ENCODE measurements at regions not wholly inside any gene's neighbourhood (a gene's known extent, or its start where the extent isn't known, plus 50 kb on each side); places are given as distances from the start of the nearest gene placed in this dataset.

- H2BK20ac ChIP-seq (ENCODE audit: low read depth, low read length, poor library complexity, severe bottlenecking) = no peak overlapping the region
- H3K56ac ChIP-seq (ENCODE audit: insufficient read length, low read depth, low read length) = no peak overlapping the region
- no peak for DNase-seq
- H3K4ac ChIP-seq (ENCODE audit: low read depth, low read length) = no peak overlapping the region
- no peak overlapping the region for H2AK5ac ChIP-seq (ENCODE audit: insufficient read length, low read length)
- H3K4me1 Mint-ChIP-seq = no peaks in the 10 kb centered on the region
- H4K91ac ChIP-seq (ENCODE audit: insufficient read length, low read depth, low read length) = no peak overlapping the region
- H3K27me3 ChIP-seq (ENCODE audit: insufficient read depth, low read length) = no peaks in the 10 kb centered on the region
- H3K27ac ChIP-seq (ENCODE audit: insufficient read length, low read depth, low read length) = no peak overlapping the region
- H3K9ac ChIP-seq (ENCODE audit: extremely low read depth, insufficient read length, low read length) = no peak overlapping the region
- H4K20me1 ChIP-seq (ENCODE audit: control insufficient read depth, insufficient read depth, insufficient read length) = no peaks in the 10 kb centered on the region
- H4K5ac ChIP-seq (ENCODE audit: insufficient read length, low read depth, low read length) = no peak overlapping the region
- H3K79me1 ChIP-seq (ENCODE audit: insufficient read depth, low read depth, low read length, poor library complexity, severe bottlenecking) = no peaks in the 10 kb centered on the region
- H3K4me2 ChIP-seq (ENCODE audit: insufficient read depth, insufficient read length, low read length) = no peak overlapping the region
- H2BK12ac ChIP-seq (ENCODE audit: insufficient read length, low read depth, low read length) = no peak overlapping the region
- no CpG with 5 or more reads among the region's 2 CpGs for WGBS (ENCODE audit: extremely low coverage, insufficient read length, low lambda C conversion rate)
- no peak overlapping the region for H4K8ac ChIP-seq (replicated peaks; ENCODE audit: insufficient read length, low read depth, low read length)
- H3K27me3 Mint-ChIP-seq (ENCODE audit: low read depth) = peaks cover 5% of the 10 kb centered on the region
- no peak overlapping the region for H3T11ph ChIP-seq (ENCODE audit: low read length)
- no peak overlapping the region for H3K27ac Mint-ChIP-seq
- H3K36me3 Mint-ChIP-seq (ENCODE audit: insufficient read depth in 1 of 3, low read depth in 3 of 3) = 0 out of 7 replicates have a peak, but pooled peaks cover 0 to 5% (median 0%) of the 10 kb centered on the region in 3 experiments
- no peak overlapping the region for H2BK120ac ChIP-seq (ENCODE audit: low read depth, low read length, poor library complexity, severe bottlenecking)
- H3K23me2 ChIP-seq (ENCODE audit: insufficient read length, low read depth, low read length, poor library complexity, severe bottlenecking) = no peaks in the 10 kb centered on the region
- no peak overlapping the region for H3K4me3 Mint-ChIP-seq
- TF ChIP-seq, protein P1, sequence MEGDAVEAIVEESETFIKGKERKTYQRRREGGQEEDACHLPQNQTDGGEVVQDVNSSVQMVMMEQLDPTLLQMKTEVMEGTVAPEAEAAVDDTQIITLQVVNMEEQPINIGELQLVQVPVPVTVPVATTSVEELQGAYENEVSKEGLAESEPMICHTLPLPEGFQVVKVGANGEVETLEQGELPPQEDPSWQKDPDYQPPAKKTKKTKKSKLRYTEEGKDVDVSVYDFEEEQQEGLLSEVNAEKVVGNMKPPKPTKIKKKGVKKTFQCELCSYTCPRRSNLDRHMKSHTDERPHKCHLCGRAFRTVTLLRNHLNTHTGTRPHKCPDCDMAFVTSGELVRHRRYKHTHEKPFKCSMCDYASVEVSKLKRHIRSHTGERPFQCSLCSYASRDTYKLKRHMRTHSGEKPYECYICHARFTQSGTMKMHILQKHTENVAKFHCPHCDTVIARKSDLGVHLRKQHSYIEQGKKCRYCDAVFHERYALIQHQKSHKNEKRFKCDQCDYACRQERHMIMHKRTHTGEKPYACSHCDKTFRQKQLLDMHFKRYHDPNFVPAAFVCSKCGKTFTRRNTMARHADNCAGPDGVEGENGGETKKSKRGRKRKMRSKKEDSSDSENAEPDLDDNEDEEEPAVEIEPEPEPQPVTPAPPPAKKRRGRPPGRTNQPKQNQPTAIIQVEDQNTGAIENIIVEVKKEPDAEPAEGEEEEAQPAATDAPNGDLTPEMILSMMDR (conservative IDR thresholded peaks at IDR 0.05) = no peak
- no peaks in the 10 kb centered on the region for H3K9me3 Mint-ChIP-seq
- no peak overlapping the region for H3K14ac ChIP-seq (ENCODE audit: insufficient read depth, low read length)
- H3K79me2 ChIP-seq (ENCODE audit: insufficient read depth, low read length) = no peaks in the 10 kb centered on the region
- H3K4me1 ChIP-seq (ENCODE audit: insufficient read depth, low read length) = no peaks in the 10 kb centered on the region
- H3K23ac ChIP-seq (ENCODE audit: insufficient read length, low read depth, low read length) = no peak overlapping the region
- H2BK5ac ChIP-seq (ENCODE audit: insufficient read length, low read length) = no peak overlapping the region
- H3K9me3 ChIP-seq (ENCODE audit: control insufficient read depth, low read depth, low read length) = no peaks in the 10 kb centered on the region
- no peak overlapping the region for H2AFZ ChIP-seq (ENCODE audit: low read length)
- H2BK15ac ChIP-seq (ENCODE audit: low read depth, low read length) = no peak overlapping the region
- no peak overlapping the region for H3K18ac ChIP-seq (ENCODE audit: insufficient read length, low read depth, low read length)
Observed at GRCh38 chr15:53875711-53876110, 102.5 kb upstream of the UNC13C start.
